Heart right ventricle (tissue), 16 donors: ENCODE measurements at regions not wholly inside any gene's neighbourhood (a gene's known extent, or its start where the extent isn't known, plus 50 kb on each side); places are given as distances from the start of the nearest gene placed in this dataset.

Experiments
- ATAC-seq, 8 donors: fragments of 200-7000 bp; cut with Tn5 transposase; one replicate each; pipeline ENCODE4 v1.9.1; 2020; ENCODE audit warnings: mild to moderate bottlenecking in 8 of 8, moderate library complexity in 8 of 8, moderate number of reproducible peaks in 1 of 8
- DNase-seq, 2 donors: peaks; one replicate each; pipeline ENCODE4 v3.0.0-alpha.2; 2020
- H3K27ac ChIP-seq, 10 donors: fragments of 200-600 bp; sonication (generic) in 2 of 10; one replicate each; pipeline versions ENCODE4 v1.5.0 to v1.8.0; 2020 to 2022; ENCODE audit warnings: mild to moderate bottlenecking in 3 of 10
- H3K27me3 ChIP-seq, 7 donors: fragments of 200-600 bp; one replicate each; pipeline ENCODE4 v1.8.0; 2021 to 2022; ENCODE audit warnings: mild to moderate bottlenecking in 2 of 7
- H3K36me3 ChIP-seq, 9 donors: fragments of 200-600 bp; sonication (generic) in 1 of 9; one replicate each; pipeline versions ENCODE4 v1.5.0 to v1.8.0; 2020 to 2022; ENCODE audit warnings: mild to moderate bottlenecking in 2 of 9
- H3K4me1 ChIP-seq, 9 donors: fragments of 200-600 bp; sonication (generic) in 1 of 9; one replicate each; pipeline versions ENCODE4 v1.5.0 to v1.8.0; 2020 to 2022; ENCODE audit warnings: mild to moderate bottlenecking in 4 of 9
- H3K4me3 ChIP-seq, 10 donors: fragments of 200-600 bp; sonication (generic) in 2 of 10; one replicate each; pipeline versions ENCODE4 v1.5.0 to v1.8.0; 2020 to 2022; ENCODE audit warnings: mild to moderate bottlenecking in 7 of 10, moderate library complexity in 2 of 10
- H3K9me3 ChIP-seq, 11 donors: fragments of 200-600 bp in 10 of 11; sonication (generic) in 2 of 11; one replicate each; pipeline versions ENCODE4 v1.5.0 to v1.8.0; 2013 to 2022; ENCODE audit warnings: mild to moderate bottlenecking in 2 of 11, control low read depth in 1 of 11, moderate library complexity in 1 of 11
- WGBS, 2 donors: extraction: QIAGEN DNeasy Blood & Tissue Kit; methylation state at CpG; one replicate each; pipeline ENCODE4 v1.1.7; 2013; ENCODE audit warnings: inconsistent platforms in 1 of 2; 5-methylcytosine and 5-hydroxymethylcytosine counted together
- intact Hi-C, 10 donors: fragments of 100-400 bp; cut with DNase I; formaldehyde crosslinking; loops; one replicate each; pipeline versions ENCODE4 v1.11.1 to v1.14.2; 2022
- TF ChIP-seq, protein P1 (sequence below), 9 donors: fragments of 200-600 bp; sonication (generic) in 2 of 9; IDR thresholded peaks; one replicate each; pipeline versions ENCODE4 v1.5.0 to v1.8.0; 2021 to 2022; ENCODE audit warnings: antibody characterized with exemption in 9 of 9, mild to moderate bottlenecking in 5 of 9, moderate library complexity in 1 of 9
- donor health status: Arrhythmogenic right ventricular cardiomyopathy.
- donor health status: ischemic (EF 13 %, LVEDD 7.1; RV severe dilation, severe dysfunction).
- donor health status: healthy with polysubstance abuse.
- donor health status: DM: no; HTN: yes; CAD: no.
- donor health status: DM: no; HTN: no; CAD: no.
- donor health status: ischemic (EF 25% LVEDD 6.9; RV normal size, moderate dysfunction).
- donor health status: ischemic (EF 25% LVEDD 5.7; RV mildly dilated, moderate dysfunction).
- donor health status: healthy.
- donor health status: DM: yes; HTN: yes; CAD: no.
- donor health status: Ischemic cardiomyopathy.
- donor health status: ischemic (EF 35%, LVEDD 5.7; RV mildly dilated, moderate dysfunction).
- donor health status: nonischemic (EF 11% LVEDD 7.7; RV severe dilation, severe dysfunction).
- donor health status: DM: yes; HTN: yes; CAD: no.
- donor health status: PGD.
- donor health status: ischemic (EF 29% LVEDD 5.4; RV normal size, mild dysfunction).
- donor health status: nonischemic (EF 23%, LVEDD 6.1; RV moderate dilation, normal function).

GRCh38 chr10:59561477-59562121 lies 148.1 kb downstream of the SLC16A9 start:
- DNase-seq (no peak), ATAC-seq (no peak)
- WGBS, 2 donors = 64 to 69% methylated on average over 3 of the region's 3 CpGs
- H3K4me1 ChIP-seq = peaks cover 0 to 16% (median 0%) of the 10 kb centered on the region in 9 donors
- intact Hi-C loops = no loop called here
- H3K27ac ChIP-seq = no peak overlapping the region
- TF ChIP-seq, protein P1, sequence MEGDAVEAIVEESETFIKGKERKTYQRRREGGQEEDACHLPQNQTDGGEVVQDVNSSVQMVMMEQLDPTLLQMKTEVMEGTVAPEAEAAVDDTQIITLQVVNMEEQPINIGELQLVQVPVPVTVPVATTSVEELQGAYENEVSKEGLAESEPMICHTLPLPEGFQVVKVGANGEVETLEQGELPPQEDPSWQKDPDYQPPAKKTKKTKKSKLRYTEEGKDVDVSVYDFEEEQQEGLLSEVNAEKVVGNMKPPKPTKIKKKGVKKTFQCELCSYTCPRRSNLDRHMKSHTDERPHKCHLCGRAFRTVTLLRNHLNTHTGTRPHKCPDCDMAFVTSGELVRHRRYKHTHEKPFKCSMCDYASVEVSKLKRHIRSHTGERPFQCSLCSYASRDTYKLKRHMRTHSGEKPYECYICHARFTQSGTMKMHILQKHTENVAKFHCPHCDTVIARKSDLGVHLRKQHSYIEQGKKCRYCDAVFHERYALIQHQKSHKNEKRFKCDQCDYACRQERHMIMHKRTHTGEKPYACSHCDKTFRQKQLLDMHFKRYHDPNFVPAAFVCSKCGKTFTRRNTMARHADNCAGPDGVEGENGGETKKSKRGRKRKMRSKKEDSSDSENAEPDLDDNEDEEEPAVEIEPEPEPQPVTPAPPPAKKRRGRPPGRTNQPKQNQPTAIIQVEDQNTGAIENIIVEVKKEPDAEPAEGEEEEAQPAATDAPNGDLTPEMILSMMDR (IDR thresholded peaks at IDR 0.05) = no peak
- H3K36me3 ChIP-seq = no peaks in the 10 kb centered on the region
- H3K4me3 ChIP-seq = no peak overlapping the region
- no peaks in the 10 kb centered on the region for H3K27me3 ChIP-seq
- peaks cover 0 to 5% (median 0%) of the 10 kb centered on the region in 11 donors for H3K9me3 ChIP-seq

GRCh38 chr10:59560990-59561389 lies 148.7 kb downstream of the SLC16A9 start:
- intact Hi-C loops = no loop called here
- Histone ChIP-seq H3K4me1 (peaks cover 0 to 16% (median 0%) of the 10 kb centered on the region in 9 donors), H3K4me3 (no peak overlapping the region), H3K36me3 (no peaks in the 10 kb centered on the region), H3K27me3 (no peaks in the 10 kb centered on the region), H3K27ac (no peak overlapping the region), H3K9me3 (peaks cover 0 to 5% (median 0%) of the 10 kb centered on the region in 11 donors)
- no peak for ATAC-seq
- no peak for DNase-seq
- TF ChIP-seq, protein P1 (IDR thresholded peaks at IDR 0.05) = no peak
- WGBS, 2 donors = 58 to 69% methylated on average over 2 of the region's 2 CpGs

GRCh38 chr10:59560161-59560560 lies 149.5 kb downstream of the SLC16A9 start:
- DNase-seq (no peak), ATAC-seq (no peak)
- no peaks in the 10 kb centered on the region for H3K9me3 ChIP-seq
- no peaks in the 10 kb centered on the region for H3K27me3 ChIP-seq
- 37 to 51% methylated on average over 2 of the region's 2 CpGs for WGBS, 2 donors
- H3K4me3 ChIP-seq = no peak overlapping the region
- intact Hi-C loops = no loop called here
- H3K27ac ChIP-seq = no peak overlapping the region
- no peaks in the 10 kb centered on the region for H3K36me3 ChIP-seq
- peaks cover 0 to 16% (median 0%) of the 10 kb centered on the region in 9 donors for H3K4me1 ChIP-seq
- TF ChIP-seq, protein P1 (IDR thresholded peaks at IDR 0.05) = no peak

GRCh38 chr10:59558066-59558465 lies 151.6 kb downstream of the SLC16A9 start:
- no peak for ATAC-seq
- H3K4me3 ChIP-seq = no peak overlapping the region
- WGBS, 2 donors = 78 to 85% methylated on average over 4 of the region's 4 CpGs
- H3K36me3 ChIP-seq = no peaks in the 10 kb centered on the region
- TF ChIP-seq, protein P1 (IDR thresholded peaks at IDR 0.05) = no peak
- no peak overlapping the region for H3K27ac ChIP-seq
- peaks cover 0 to 16% (median 0%) of the 10 kb centered on the region in 9 donors for H3K4me1 ChIP-seq
- H3K9me3 ChIP-seq = no peaks in the 10 kb centered on the region
- no peak for DNase-seq
- intact Hi-C loops = no loop called here
- no peaks in the 10 kb centered on the region for H3K27me3 ChIP-seq
